Mesenchymal stem cell (in vitro differentiated cells and primary cell): ENCODE measurements at regions not wholly inside any gene's neighbourhood (a gene's known extent, or its start where the extent isn't known, plus 50 kb on each side); places are given as distances from the start of the nearest gene placed in this dataset.

Experiments
- DNase-seq: peaks from one replicate; pipeline ENCODE4 v3.0.0-alpha.2; 2013
- H2AFZ ChIP-seq: one replicate; pipeline ENCODE4 v1.6.1; 2013; ENCODE audit warnings: low read depth, mild to moderate bottlenecking, control low read depth, inconsistent platforms, low read length, moderate library complexity
- H2AK5ac ChIP-seq: 2 replicates; pipeline ENCODE4 v1.6.1; 2013; ENCODE audit warnings: low read length, moderate library complexity, mild to moderate bottlenecking, inconsistent platforms; ENCODE audit not compliant: severe bottlenecking
- H2BK120ac ChIP-seq: one replicate; pipeline ENCODE4 v1.6.1; 2013; ENCODE audit warnings: low read depth, mild to moderate bottlenecking, inconsistent platforms, low read length, moderate library complexity
- H2BK12ac ChIP-seq, 2 experiments: one replicate each; pipeline ENCODE4 v1.6.1; 2013; ENCODE audit warnings: inconsistent platforms in 2 of 2, low read length in 2 of 2, mild to moderate bottlenecking in 2 of 2, moderate library complexity in 2 of 2, control low read depth in 1 of 2
- H2BK15ac ChIP-seq: one replicate; pipeline ENCODE4 v1.6.1; 2013; ENCODE audit warnings: mild to moderate bottlenecking, low read depth, inconsistent platforms; ENCODE audit not compliant: poor library complexity, severe bottlenecking
- H2BK5ac ChIP-seq: 2 replicates; pipeline ENCODE4 v1.6.1; 2013; ENCODE audit warnings: low read depth, mild to moderate bottlenecking, low read length, control low read depth, inconsistent platforms; ENCODE audit not compliant: poor library complexity, severe bottlenecking
- H3K14ac ChIP-seq, 2 experiments: one replicate each; pipeline ENCODE4 v1.6.1; 2013; ENCODE audit warnings: inconsistent platforms in 2 of 2, low read length in 2 of 2, control low read depth in 1 of 2, mild to moderate bottlenecking in 1 of 2, moderate library complexity in 1 of 2
- H3K18ac ChIP-seq, 2 experiments: one replicate each; pipeline ENCODE4 v1.6.1; 2013; ENCODE audit warnings: inconsistent platforms in 2 of 2, low read length in 2 of 2, control low read depth in 1 of 2, low read depth in 1 of 2, mild to moderate bottlenecking in 1 of 2
- H3K23ac ChIP-seq, 2 experiments: one replicate each; pipeline ENCODE4 v1.6.1; 2013; ENCODE audit warnings: inconsistent platforms in 2 of 2, low read length in 2 of 2, mild to moderate bottlenecking in 2 of 2, moderate library complexity in 2 of 2, control low read depth in 1 of 2
- H3K27ac ChIP-seq: 2 replicates; pipeline ENCODE4 v1.5.1; 2013; ENCODE audit warnings: mild to moderate bottlenecking, moderate library complexity, low read length, control low read depth, inconsistent platforms; ENCODE audit not compliant: poor library complexity, severe bottlenecking
- H3K27me3 ChIP-seq, 2 experiments: 2 replicates each; pipeline versions ENCODE4 v1.6.1 to v1.7.0; 2013; ENCODE audit warnings: low read length in 2 of 2, mild to moderate bottlenecking in 2 of 2, moderate library complexity in 2 of 2, control low read depth in 1 of 2, inconsistent platforms in 1 of 2; ENCODE audit not compliant: control insufficient read depth in 1 of 2, insufficient read depth in 1 of 2
- H3K36me3 ChIP-seq, 2 experiments: 2 replicates each; pipeline versions ENCODE4 v1.6.1 to v1.7.0; 2013; ENCODE audit warnings: low read length in 2 of 2, control low read depth in 1 of 2, inconsistent platforms in 1 of 2, low read depth in 1 of 2, mild to moderate bottlenecking in 1 of 2; ENCODE audit not compliant: insufficient read depth in 2 of 2, control insufficient read depth in 1 of 2
- H3K4ac ChIP-seq, 2 experiments: one replicate each; pipeline ENCODE4 v1.6.1; 2013; ENCODE audit warnings: inconsistent platforms in 2 of 2, low read length in 2 of 2, mild to moderate bottlenecking in 2 of 2, moderate library complexity in 2 of 2, control low read depth in 1 of 2, low read depth in 1 of 2
- H3K4me1 ChIP-seq: 2 replicates; pipeline ENCODE4 v1.6.1; 2013; ENCODE audit warnings: low read depth, low read length, control low read depth; ENCODE audit not compliant: control insufficient read depth, insufficient read depth
- H3K4me2 ChIP-seq: 2 replicates; pipeline ENCODE4 v1.6.1; 2013; ENCODE audit warnings: low read length, mild to moderate bottlenecking, inconsistent platforms; ENCODE audit not compliant: poor library complexity, severe bottlenecking
- H3K4me3 ChIP-seq, 2 experiments: 2 replicates each; pipeline versions ENCODE4 v1.5.1 to v1.7.0; 2013; ENCODE audit warnings: low read length in 2 of 2, mild to moderate bottlenecking in 2 of 2, control low read depth in 1 of 2, low read depth in 1 of 2; ENCODE audit not compliant: insufficient read depth in 1 of 2
- H3K79me1 ChIP-seq: replicated peaks from 2 replicates; pipeline ENCODE4 v1.6.1; 2013; ENCODE audit warnings: mild to moderate bottlenecking, control low read depth, low read length, inconsistent platforms; ENCODE audit not compliant: poor library complexity, severe bottlenecking
- H3K9ac ChIP-seq: 2 replicates; pipeline ENCODE4 v1.7.0; 2013; ENCODE audit warnings: mild to moderate bottlenecking, low read length, moderate library complexity
- H3K9me3 ChIP-seq: 2 replicates; pipeline ENCODE4 v1.7.0; 2013; ENCODE audit warnings: mild to moderate bottlenecking, low read length; ENCODE audit not compliant: control insufficient read depth
- H4K8ac ChIP-seq: one replicate; pipeline ENCODE4 v1.6.1; 2013; ENCODE audit warnings: inconsistent platforms, mild to moderate bottlenecking, low read length, moderate library complexity
- H4K91ac ChIP-seq: one replicate; pipeline ENCODE4 v1.6.1; 2013; ENCODE audit warnings: mild to moderate bottlenecking, low read length, inconsistent platforms
- WGBS: methylation state at CpG from one replicate; pipeline ENCODE4 v1.1.7; 2013; ENCODE audit warnings: mixed read lengths; 5-methylcytosine and 5-hydroxymethylcytosine counted together

GRCh38 chrX:147072747-147073146, 258.2 kb upstream of the CXorf51A start:
- H3K4me1 ChIP-seq, result no peaks in the 10 kb centered on the region
- no peak overlapping the region for H3K23ac ChIP-seq
- H3K27me3 ChIP-seq, result no peaks in the 10 kb centered on the region
- no peak overlapping the region for H3K9ac ChIP-seq
- no peak overlapping the region for H2BK120ac ChIP-seq
- no peak overlapping the region for H3K27ac ChIP-seq
- no peak overlapping the region for H4K91ac ChIP-seq
- peak; percentile 0 for DNase-seq
- H3K4ac ChIP-seq, result no peak overlapping the region
- no peak overlapping the region for H3K18ac ChIP-seq
- H3K79me1 ChIP-seq, result no peaks in the 10 kb centered on the region
- 100% methylated on average over 1 of the region's 5 CpGs for WGBS
- H3K36me3 ChIP-seq, result no peaks in the 10 kb centered on the region
- no peak overlapping the region for H3K4me2 ChIP-seq
- H3K14ac ChIP-seq, result no peak overlapping the region
- H2BK15ac ChIP-seq, result no peak overlapping the region
- no peak overlapping the region for H2AFZ ChIP-seq
- H2BK12ac ChIP-seq, result no peak overlapping the region
- H2AK5ac ChIP-seq, result no peak overlapping the region
- no peak overlapping the region for H2BK5ac ChIP-seq
- no peak overlapping the region for H3K4me3 ChIP-seq
- peaks cover 7% of the 10 kb centered on the region for H3K9me3 ChIP-seq
- H4K8ac ChIP-seq, result no peak overlapping the region

- Histone ChIP-seq H3K18ac (no peak overlapping the region), H4K8ac (no peak overlapping the region), H3K9me3 (no peaks in the 10 kb centered on the region), H3K14ac (no peak overlapping the region), H3K23ac (no peak overlapping the region), H3K27ac (no peak overlapping the region), H2BK120ac (no peak overlapping the region), H3K4me2 (no peak overlapping the region), H2AFZ (no peak overlapping the region), H2BK12ac (no peak overlapping the region), H4K91ac (no peak overlapping the region), H3K79me1 (no peaks in the 10 kb centered on the region), H2AK5ac (no peak overlapping the region), H3K27me3 (no peaks in the 10 kb centered on the region), H2BK15ac (no peak overlapping the region), H3K9ac (no peak overlapping the region), H3K4me1 (no peaks in the 10 kb centered on the region), H3K36me3 (no peaks in the 10 kb centered on the region), H2BK5ac (no peak overlapping the region), H3K4ac (no peak overlapping the region), H3K4me3 (no peak overlapping the region)
- DNase-seq, result peak; percentile 70
- WGBS, result 0% methylated on average over 1 of the region's 2 CpGs
Observed at GRCh38 chrX:147069926-147070325, 255.4 kb upstream of the CXorf51A start.
